ENCODE measurements at regions not wholly inside any gene's neighbourhood (a gene's known extent, or its start where the extent isn't known, plus 50 kb on each side); places are given as distances from the start of the nearest gene placed in this dataset.

GRCh38 chr13:89982407-89983095, 1364.9 kb upstream of the MIR17HG start:
- no peaks in the 10 kb centered on the region for H3K27me3 ChIP-seq (ENCODE audit: control insufficient read depth, low read length)
- H3K9me3 ChIP-seq (ENCODE audit: control insufficient read depth, insufficient read depth, low read length): no peaks in the 10 kb centered on the region
- no peak overlapping the region for H3K27ac ChIP-seq (ENCODE audit: low read depth, low read length)
- H3K4me3 ChIP-seq (ENCODE audit: low read length): no peak overlapping the region
- H3K79me2 ChIP-seq (ENCODE audit: control insufficient read depth, low read length): no peaks in the 10 kb centered on the region
- no peaks in the 10 kb centered on the region for H3F3A ChIP-seq (ENCODE audit: control insufficient read depth, insufficient read depth)
- no peaks in the 10 kb centered on the region for H4K20me1 ChIP-seq (ENCODE audit: control insufficient read depth, insufficient read depth, low read depth, low read length)
- no peaks in the 10 kb centered on the region for H3K9me2 ChIP-seq (replicated peaks; ENCODE audit: control insufficient read depth, low read length)
- no peaks in the 10 kb centered on the region for H3K4me1 ChIP-seq (ENCODE audit: control insufficient read depth, low read length)
- no peak overlapping the region for H3K4me2 ChIP-seq (ENCODE audit: low read length)
- H3K36me3 ChIP-seq (ENCODE audit: control insufficient read depth, low read length): no peaks in the 10 kb centered on the region
- TF ChIP-seq CTCF (IDR thresholded peaks at IDR 0.05; ENCODE audit: low read depth, low read length, poor library complexity, severe bottlenecking): no peak
- TF ChIP-seq EZH2phosphoT487 (IDR thresholded peaks at IDR 0.05; ENCODE audit: borderline replicate concordance, low read length): no peak

DNA sequence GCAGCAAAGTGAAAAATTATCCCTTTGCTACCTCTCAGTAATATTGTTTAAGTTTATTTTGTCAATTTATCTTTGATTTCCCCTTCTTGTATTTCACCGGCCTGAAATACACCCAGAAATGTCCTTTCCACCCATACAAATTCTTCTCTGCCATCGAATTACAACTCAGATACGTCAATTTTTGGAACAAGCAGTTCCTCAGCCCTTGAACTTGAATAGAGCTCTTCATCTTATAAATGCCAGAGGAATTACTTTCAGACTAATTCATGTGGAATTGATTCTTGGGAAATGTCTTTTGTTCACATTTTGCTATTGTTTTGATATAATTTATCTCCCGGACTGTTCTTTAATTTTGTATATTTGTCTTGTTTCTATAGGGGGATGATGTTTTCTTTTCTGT, 1359.3 kb upstream of the MIR17HG start:
- no peak for TF ChIP-seq EZH2phosphoT487 (IDR thresholded peaks at IDR 0.05; ENCODE audit: borderline replicate concordance, low read length)
- TF ChIP-seq CTCF (IDR thresholded peaks at IDR 0.05; ENCODE audit: low read depth, low read length, poor library complexity, severe bottlenecking): no peak
- H3K4me1 ChIP-seq (ENCODE audit: control insufficient read depth, low read length): no peaks in the 10 kb centered on the region
- no peaks in the 10 kb centered on the region for H3K27me3 ChIP-seq (ENCODE audit: control insufficient read depth, low read length)

DNA sequence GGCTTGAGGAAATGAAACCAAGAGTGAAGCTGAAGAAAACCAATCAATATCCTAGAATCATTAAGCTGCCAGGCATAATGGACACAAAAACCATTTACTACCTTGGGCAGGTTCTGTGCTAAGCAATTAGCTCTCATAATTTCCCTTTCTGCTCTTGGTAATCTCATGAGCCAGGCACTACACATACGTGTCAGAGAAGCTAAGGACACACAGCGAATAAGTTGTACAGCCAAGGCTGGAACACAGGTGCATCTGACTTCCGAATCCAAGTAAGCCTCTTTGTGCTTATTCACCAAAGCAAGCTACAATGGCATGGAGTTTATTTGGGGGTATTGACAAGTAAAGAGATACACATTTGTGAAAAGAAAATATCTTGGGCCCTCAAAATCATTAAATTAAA, 1343.9 kb upstream of the MIR17HG start:
- no peaks in the 10 kb centered on the region for H3K36me3 ChIP-seq (ENCODE audit: control insufficient read depth, low read length)
- no peaks in the 10 kb centered on the region for H3K9me2 ChIP-seq (replicated peaks; ENCODE audit: control insufficient read depth, low read length)
- TF ChIP-seq CTCF (IDR thresholded peaks at IDR 0.05; ENCODE audit: low read depth, low read length, poor library complexity, severe bottlenecking): no peak
- no peak for TF ChIP-seq EZH2phosphoT487 (IDR thresholded peaks at IDR 0.05; ENCODE audit: borderline replicate concordance, low read length)
- H4K20me1 ChIP-seq (ENCODE audit: control insufficient read depth, insufficient read depth, low read depth, low read length): no peaks in the 10 kb centered on the region
- no peaks in the 10 kb centered on the region for H3K4me1 ChIP-seq (ENCODE audit: control insufficient read depth, low read length)
- H3K4me3 ChIP-seq (ENCODE audit: low read length): no peak overlapping the region
- H3K27ac ChIP-seq (ENCODE audit: low read depth, low read length): no peak overlapping the region
- no peaks in the 10 kb centered on the region for H3K9me3 ChIP-seq (ENCODE audit: control insufficient read depth, insufficient read depth, low read length)
- no peaks in the 10 kb centered on the region for H3F3A ChIP-seq (ENCODE audit: control insufficient read depth, insufficient read depth)
- no peaks in the 10 kb centered on the region for H3K27me3 ChIP-seq (ENCODE audit: control insufficient read depth, low read length)
- H3K79me2 ChIP-seq (ENCODE audit: control insufficient read depth, low read length): no peaks in the 10 kb centered on the region
- no peak overlapping the region for H3K4me2 ChIP-seq (ENCODE audit: low read length)

More for the DNA sequence above, 1359.3 kb upstream of the MIR17HG start:
- no peak overlapping the region for H3K27ac ChIP-seq (ENCODE audit: low read depth, low read length)
- H3K4me3 ChIP-seq (ENCODE audit: low read length): no peak overlapping the region
- no peaks in the 10 kb centered on the region for H3K9me2 ChIP-seq (replicated peaks; ENCODE audit: control insufficient read depth, low read length)
- no peak overlapping the region for H3K4me2 ChIP-seq (ENCODE audit: low read length)
- no peaks in the 10 kb centered on the region for H4K20me1 ChIP-seq (ENCODE audit: control insufficient read depth, insufficient read depth, low read depth, low read length)
- H3K9me3 ChIP-seq (ENCODE audit: control insufficient read depth, insufficient read depth, low read length): no peaks in the 10 kb centered on the region
- H3K79me2 ChIP-seq (ENCODE audit: control insufficient read depth, low read length): no peaks in the 10 kb centered on the region
- H3K36me3 ChIP-seq (ENCODE audit: control insufficient read depth, low read length): no peaks in the 10 kb centered on the region
- H3F3A ChIP-seq (ENCODE audit: control insufficient read depth, insufficient read depth): no peaks in the 10 kb centered on the region
